Stimulated activated CD8-positive, alpha-beta memory T cell treated with anti-CD3 and anti-CD28 coated beads, Interleukin-15, amount 100 ng/mL, for 48 hours (primary cell): ENCODE measurements at regions not wholly inside any gene's neighbourhood (a gene's known extent, or its start where the extent isn't known, plus 50 kb on each side); places are given as distances from the start of the nearest gene placed in this dataset.

Source experiments
- DNase-seq, 2 donors: peaks; one replicate each; pipeline ENCODE4 v3.0.0-alpha.2; 2020; ENCODE audit warnings: low read depth in 2 of 2

DNA sequence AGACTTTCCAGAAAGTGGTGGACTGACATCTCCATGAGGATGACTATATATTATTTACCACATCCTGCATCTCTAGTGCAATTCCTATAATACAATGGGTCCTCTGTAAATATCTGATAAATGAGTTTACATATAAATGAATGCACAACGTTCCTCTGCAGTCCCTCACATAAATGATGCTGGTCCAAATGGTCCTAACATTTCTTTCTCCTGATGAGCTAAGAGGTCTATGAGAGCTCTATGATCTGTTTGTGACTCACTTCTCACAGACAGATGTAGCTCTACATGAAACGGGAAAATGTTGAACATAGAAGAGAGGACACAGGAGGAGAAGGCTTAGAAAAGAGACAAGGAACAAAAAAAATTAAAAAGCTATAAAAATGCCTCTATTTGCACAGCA lies 201.2 kb upstream of the PIK3C3 start:
- DNase-seq, result no peak

DNA sequence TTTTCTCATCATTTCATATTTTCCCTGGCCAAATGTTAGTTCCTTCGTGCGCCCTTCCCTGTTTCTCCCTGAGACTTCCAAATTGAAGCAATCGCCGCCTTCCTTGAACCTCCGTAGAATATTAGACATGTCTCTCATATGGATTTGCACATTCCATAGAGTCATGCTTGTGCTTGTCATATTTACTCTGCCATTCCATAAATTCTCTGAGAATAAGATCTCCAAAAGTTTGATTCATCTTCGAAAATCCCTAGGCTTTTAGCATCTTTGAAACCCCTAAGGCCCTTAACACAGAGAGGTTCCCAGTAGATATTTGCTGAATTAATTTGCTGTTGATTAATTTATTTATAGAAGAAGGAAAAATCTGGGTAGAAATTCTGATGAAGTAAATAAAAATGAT lies 202.2 kb upstream of the PIK3C3 start:
- DNase-seq, result no peak

DNA sequence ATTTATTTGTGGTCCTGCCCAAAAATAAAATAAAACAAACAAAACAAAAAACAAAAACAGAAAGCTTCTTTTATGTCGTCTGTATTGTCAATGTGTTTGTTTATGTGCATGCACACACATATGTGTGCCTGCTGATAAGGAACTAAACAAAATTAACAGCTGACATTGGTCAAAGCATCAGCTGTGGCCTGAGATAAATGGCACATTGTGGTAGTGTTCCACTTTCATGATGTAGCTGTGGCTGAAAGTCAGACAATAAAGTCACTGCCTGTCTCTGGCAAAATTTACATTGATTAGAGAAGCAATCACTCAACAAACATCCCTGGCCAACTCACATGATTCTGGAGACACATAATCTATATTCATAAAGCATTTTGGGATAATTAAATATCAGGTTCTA lies 203.4 kb upstream of the PIK3C3 start:
- no peak for DNase-seq

DNA sequence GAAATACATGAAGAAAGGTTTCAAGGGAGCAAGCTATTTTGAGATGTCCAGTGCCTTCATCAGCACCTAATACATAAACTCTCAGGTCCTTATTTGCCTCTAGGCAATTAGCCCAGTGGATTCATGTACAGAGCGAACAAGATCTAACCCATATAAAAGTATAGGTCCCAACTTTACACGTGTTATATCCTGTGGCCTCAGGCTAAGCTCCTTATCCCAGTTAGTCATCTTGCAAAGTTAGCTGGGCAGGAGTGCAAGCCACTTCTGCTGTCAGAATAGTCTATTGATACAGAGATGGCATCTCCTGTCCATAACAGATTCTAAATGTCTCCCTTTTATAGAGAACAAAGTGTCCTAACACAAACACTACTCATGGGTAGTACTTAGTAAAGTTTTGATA lies 203.9 kb upstream of the PIK3C3 start:
- DNase-seq, result no peak

DNA sequence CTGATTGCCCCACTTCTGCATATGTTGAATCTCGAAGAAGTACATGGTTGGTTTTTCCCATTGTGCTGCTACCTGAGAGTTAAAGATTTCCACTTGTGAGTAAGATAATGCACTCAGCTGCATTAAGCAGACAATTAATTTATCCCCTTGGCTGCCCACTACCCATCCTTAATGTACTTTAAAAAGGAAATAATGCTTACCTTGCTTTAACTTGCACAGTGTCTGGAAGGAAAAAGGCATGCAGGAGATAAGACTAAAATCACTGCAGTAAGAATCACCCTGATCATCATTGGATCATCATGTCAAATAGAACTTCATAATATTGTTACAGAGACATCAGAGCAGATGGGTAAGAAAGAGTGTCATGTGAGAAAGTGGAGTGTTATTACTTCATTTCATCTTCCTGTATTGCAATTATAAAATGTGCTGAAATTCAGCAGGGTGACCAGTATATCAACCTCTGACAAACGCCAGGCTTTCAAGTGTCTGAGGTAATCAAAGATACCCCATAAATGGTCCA lies 207.3 kb upstream of the PIK3C3 start:
- DNase-seq, result no peak

DNA sequence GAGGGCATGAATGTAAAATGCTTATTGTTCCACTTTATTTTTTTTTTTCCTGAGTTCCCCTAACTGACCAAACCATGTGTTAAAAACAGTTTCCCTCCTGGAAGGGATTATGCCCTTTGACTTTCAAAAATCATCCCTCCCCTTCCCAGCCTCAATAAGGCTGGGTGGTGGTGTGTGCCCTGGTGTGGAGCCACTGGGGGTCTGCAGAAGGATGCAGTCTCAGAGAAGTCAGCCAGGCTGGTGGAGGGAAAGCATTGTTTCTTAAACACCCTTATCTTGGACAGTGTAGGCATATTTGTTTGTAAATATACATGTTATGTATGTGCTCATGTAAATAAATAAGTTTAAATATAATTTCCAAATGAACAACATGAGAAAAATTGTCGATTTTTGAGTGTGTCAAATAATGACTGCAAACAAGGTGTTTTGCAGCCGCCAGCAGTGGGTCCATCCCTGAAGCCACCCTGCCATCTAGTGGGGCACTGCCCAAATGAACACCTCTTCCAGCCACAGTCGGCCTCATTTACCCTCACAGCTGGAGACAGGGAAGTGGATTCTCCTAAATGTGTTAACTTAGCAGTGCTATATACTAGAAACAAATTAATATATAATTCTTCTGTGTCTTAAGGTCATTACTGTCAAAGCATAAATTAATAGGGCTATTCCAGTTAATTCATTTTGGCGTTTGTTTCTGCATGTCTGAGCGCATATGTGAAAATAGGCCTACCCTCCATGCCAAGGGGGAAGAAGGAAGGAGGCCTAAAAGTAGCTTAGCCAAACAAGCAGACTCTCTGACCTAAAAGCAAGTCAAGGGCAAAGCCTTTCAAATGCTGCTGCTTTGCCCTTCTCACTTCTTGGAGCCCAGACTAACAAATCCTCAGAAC lies 209.6 kb upstream of the PIK3C3 start:
- peak in 1 of 2 donors; percentile 0 for DNase-seq

DNA sequence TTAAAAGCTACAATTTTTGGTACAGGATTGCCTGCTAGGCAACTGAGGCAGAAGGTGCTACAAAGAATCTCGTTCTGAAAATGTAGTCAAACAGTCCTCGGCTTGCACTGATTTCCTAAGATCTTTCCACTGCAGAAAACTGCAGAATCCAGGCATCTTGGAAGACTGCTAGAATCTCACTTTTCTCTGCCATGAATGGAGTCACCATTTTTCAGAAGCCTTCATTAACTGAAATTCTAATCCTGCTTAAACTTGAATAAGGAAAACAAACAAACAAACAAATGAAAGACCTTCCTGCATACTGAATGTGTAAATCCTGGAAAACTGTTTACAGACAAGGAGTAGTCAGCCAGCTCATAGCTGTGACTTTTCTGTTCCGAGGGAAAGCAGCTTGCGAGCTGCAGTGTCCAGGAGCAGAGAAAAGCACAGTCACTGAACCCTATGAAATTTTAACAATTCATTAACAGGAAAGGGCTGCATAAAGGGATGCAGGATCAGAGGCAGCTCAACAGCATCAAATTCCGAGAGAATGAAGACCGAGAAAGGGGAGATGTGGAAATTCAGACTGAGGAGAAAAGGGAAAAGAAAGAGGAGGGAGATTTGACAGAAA lies 210.5 kb upstream of the PIK3C3 start:
- no peak for DNase-seq

DNA sequence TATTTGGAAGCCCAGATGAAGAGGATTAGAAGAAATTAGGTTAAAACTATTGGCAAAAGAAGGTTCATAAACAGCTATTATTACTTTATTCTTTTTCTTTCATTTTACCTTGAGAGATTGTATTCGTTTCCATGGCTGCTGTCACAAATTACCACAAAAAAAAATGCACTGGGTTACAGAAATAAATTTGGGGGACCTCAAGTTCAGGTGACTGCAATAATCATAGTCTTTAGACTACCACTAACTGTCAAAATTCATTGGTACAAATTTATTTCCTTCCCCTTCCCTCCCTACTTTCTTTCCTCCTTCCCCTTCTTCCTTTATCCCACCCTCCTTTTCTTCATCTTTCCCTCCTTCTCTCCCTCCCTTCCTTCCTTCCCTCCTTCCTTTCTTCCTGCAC lies 217.8 kb upstream of the PIK3C3 start:
- no peak for DNase-seq

DNA sequence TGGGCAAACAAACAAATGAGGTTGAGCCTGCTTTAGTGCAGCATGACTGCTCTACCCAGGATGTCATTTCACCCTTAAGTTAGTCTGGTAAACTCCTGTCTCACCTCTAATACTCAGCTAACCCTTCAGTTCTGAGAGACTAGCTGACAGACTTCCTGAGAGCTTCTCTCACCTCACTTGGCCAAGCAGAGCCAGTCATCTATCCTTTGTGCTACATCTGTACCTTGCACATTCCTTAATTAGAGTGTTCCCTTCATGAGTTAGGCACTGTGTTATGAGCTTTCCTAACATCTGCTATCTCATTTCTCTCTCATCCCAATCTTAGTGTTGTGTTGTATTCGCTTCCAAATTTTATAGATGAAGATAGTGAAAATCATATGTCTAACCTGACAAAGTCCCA lies 220.1 kb upstream of the PIK3C3 start:
- no peak for DNase-seq

DNA sequence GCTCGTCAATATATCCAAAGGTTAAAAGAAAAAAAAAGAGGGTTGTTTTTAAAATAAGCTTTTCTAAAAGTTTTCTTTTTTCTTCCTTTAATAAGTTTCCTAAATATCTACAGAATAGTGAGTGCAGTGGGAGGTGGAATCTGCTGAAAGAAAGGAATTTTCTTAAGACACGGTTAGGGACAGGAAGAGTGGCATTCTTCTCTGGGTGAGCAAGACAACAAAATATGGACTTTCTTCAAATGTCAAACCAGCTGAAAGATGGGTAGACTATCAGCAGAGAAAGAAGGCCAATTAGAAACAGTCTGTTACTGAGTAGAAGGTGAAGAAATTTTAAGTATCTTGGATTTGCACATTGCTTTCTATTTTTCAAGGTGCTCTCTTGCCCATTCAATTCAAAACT lies 222.7 kb upstream of the PIK3C3 start:
- DNase-seq, result no peak

DNA sequence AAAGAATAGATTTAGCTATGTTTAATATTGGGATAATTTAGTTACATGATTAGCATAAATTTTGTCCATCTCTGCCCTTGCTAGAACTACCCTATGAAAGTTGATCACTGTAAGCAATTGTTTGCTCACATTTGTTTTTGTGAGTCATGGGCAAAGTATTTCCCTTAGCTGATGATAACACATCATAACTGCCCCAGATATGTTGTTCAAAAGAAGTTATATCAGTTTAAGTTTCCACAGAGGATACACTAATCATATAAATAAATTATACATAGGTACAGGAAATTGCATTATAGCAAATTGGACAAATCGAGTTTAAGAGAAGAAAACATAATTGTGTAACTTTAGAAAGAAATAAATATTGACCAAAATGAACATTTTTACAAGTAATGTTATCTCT lies 223.2 kb upstream of the PIK3C3 start:
- DNase-seq, result no peak

DNA sequence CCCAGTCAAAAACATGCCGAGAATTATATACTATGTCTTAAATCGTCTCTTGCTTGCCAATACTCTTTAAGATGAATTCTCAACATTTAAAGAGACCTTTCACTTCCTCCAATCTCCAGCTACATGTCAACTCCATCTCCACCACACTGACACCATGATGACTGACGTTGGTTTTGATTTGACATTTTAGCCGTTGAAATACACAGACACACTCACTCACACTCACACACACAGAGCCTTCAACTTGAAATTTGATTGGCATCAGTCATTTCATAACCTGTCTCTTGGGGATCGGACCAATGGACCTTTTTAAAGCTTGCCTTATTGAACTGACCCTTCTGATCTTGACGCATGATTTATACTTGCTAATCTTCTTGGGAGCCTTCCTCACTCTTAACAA lies 230.8 kb upstream of the PIK3C3 start:
- DNase-seq, result no peak

DNA sequence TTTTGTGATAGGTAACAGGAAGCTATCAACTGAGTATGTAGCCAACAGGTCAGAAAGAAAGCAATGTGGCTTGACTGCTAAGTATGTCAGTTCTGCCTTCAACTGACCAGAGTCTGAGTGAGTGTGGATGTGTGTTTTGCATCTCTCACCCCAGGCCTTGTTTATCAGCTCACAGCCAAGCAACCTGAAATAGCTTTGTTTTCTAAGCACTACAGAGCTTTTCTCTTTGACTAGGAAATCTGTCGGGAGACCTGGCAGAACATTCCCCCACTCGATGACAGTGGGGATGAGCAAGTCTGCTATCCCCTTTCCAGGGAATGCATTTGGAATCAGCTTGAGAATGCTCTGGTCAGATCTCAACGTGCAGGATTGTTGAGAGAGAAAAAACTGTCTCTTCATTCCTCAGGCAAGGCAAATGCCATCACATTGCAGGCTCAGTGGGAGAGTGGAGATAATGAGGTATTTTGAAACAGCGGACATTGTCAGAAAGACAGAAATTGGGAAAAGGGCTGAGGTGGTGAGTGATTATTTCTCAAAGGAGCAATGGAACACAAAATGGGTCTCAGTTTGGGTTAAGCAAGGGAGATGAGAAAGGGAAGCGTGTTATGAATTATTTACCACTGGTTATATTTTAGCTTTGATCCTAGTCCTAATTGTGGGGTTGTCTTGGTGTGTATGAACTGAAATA lies 233.8 kb upstream of the PIK3C3 start:
- no peak for DNase-seq

DNA sequence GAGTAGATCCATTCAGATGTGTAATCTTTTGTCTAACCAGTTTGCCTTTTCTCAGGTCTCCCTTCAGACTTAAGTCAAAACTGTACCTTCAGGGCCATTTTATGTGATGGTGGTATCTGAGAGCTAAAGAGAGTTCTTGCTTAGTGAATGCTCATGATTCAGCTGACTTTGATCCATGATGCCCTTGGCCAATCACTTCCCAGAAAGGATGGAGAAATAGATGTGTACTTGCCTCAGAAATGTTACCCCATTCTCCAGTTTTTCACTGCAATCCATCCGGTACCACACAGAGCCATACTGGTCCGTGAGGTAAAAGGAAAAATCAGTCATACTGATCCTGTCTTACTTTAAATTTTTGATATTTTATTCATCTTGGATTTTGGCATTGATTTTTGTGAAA lies 234.8 kb upstream of the PIK3C3 start:
- no peak for DNase-seq

DNA sequence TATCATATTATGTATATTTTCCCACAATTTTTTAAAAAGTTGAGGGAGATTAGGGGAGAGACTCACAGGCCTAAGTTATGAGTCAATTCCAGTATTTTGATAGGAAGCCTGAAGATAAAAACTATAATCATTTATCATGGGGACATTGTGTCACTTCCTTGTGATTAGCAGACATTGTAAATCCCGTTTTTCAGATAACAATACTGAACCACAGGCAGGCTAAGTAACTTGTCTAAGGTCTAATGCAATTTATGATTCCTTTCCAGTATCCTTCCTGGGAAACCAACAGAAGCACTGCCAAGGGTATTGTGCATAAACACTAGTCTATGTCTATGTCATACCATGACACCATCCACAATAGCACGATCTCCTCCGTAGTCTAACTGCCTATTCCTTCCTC lies 235.2 kb upstream of the PIK3C3 start:
- no peak for DNase-seq

DNA sequence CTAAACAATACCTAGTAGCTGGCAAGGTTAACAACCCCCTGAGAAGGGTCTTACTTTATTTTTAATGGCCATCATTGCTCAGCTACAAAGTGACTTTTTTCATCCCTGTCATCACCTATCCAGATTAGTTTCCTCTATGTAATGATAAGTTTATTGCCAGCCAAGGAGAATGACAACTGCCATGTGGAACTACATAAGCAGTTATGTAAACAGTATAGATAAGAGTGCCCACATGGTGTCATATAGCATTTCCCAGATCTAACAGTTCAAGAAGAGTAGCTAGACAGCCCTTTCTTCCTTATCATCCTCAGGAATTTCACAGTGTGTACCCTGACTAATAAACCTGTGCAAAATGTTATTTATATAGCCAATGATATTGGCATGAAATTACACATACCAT lies 240.2 kb upstream of the PIK3C3 start:
- DNase-seq, result no peak

DNA sequence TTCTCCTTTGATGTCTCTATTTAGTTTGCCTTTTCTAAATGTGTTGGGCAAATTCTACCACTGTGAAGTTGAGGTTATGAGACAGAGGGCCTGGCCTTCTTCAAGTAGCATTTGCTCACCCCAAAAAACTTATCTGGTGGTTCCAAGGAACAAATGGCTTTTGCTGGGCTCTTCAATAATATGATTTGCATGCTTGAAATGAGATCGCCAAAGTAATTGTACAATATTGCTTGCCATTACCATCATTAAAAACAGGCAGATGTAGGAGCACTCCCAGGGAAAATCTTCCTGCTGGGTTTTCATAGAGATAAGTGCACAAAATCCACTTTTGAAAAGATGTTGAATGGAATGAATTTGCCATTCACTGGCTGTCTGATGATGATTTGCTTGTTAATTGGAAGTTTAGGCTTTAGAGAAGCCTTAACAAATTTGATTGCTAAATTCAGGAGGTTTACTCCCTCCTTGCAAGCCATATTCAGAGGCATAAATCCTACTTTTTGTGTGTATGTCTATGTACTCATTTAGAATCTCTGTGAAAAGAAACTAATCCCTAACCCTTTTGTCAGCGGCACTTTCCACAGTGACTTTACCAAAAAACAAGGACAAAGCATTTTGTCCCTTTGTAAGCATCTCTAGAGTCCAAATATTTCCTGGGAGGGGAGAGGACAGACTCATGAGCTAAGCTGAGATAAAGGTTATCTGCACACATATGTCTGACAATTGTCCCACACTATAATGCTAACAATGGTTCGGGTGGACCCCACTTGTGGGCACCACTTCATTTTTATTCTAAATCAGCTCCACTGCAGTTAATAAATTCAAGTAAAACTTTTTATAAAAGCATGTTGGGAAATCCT lies 240.8 kb upstream of the PIK3C3 start:
- DNase-seq, result no peak

DNA sequence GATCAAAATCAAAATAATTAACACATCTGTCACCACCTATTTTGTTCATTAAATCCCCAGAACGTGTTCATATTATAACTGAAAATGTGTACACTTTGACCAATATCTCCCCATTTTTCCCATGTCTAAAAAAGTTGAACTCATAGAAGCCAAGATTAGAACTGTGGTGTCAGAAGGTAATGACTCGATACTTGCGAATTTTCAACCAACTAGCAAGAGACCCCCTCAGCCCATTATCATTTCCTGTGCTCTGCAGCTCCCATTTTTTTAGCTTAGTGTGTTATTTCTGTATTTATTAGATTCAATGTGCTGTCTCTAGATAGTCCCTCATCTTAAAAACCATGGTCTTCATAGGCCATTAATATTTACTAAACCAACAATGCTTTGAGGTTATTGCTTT lies 248.7 kb upstream of the PIK3C3 start:
- DNase-seq, result no peak

DNA sequence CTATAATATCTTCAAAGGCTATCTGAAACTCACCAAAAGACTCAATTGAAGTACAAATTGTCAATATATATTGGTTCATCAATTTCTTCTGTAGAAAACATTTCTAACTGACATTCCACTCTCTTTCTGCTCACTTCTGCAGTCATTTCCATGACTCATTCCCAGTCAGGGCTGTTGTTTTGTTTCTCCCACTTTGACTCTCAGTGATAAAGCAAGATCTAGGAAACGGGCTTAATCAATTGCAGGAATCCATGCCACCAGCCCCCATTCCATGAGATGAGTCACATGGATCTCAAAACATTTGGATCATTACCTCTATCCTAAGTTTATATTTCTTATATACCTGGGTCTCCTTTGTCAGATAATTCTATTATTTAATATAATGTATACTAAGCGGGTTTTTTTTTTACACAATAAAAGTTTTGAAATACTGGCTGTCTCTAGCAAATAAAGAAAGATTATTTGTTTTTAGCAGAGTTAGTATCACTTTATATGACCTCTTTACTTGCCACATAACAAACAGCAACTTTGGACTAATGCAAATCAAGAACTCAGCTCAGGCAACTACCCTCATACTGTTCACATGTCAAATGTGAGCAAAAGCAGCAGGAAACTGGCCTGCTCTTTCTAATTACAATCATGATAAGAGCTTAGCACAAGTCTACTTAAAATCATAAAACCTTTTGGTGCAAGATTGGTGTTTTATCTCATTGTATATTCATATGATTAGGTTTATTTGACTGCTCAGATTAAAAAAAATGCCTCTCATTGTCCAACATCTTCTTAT lies 251.1 kb upstream of the PIK3C3 start:
- no peak for DNase-seq

DNA sequence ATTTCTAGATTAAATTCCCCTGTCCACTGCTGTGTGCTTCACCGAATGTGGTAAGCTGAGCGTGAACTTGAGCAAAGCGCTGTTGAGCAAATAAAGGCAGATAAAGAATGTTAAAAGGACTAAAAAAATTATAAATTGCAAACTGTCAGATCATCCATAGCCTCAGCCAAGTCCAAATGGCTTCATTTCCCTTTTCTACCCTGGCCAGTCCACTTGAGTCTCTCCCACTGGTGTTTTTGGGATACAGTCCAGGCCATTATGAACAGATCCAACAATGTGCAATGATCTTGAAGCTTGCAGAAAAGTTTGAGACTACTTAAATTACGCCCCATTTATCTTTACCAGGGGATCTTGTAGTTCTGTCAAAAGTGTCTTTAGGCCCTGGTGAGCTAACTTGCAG lies 254.6 kb upstream of the PIK3C3 start:
- no peak for DNase-seq

DNA sequence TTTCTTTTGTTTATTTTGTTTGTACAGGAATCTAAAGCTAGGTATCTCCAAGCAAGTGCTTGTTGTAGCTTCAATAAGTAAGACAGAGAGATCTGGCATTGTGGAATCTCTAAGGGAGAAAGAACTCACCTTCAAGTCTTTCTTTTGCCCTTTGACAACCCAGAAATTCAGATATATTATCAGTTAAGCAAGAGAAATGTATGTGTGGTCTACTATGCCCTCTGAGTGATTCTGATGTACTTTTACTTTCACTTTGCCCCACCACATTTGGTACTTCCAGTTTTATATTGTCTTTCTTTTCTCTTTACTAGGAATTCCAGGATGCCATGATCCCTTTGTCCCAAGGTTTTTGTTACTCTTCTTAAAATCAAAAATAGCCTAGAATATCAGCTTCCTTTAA lies 259.6 kb upstream of the PIK3C3 start:
- DNase-seq, result no peak
